Left ventricle myocardium inferior (tissue), 1 donor: ENCODE measurements at regions not wholly inside any gene's neighbourhood (a gene's known extent, or its start where the extent isn't known, plus 50 kb on each side); places are given as distances from the start of the nearest gene placed in this dataset.
"Not testable (repeated sequence)": the region's sequence is repeated elsewhere in the genome, so short reads cannot be mapped to it uniquely, and the experiment has no call there.

Source experiments
- DNase-seq: peaks from one replicate; pipeline ENCODE4 v3.0.0-alpha.2; 2020
- H3K27ac ChIP-seq: fragments of 200-600 bp; replicated peaks from 2 replicates; pipeline ENCODE4 v1.8.0; 2021
- H3K27me3 ChIP-seq: fragments of 200-600 bp; 2 replicates; pipeline ENCODE4 v1.8.0; 2021; ENCODE audit warnings: low read depth
- H3K36me3 ChIP-seq: fragments of 200-600 bp; 2 replicates; pipeline ENCODE4 v1.8.0; 2021
- H3K4me1 ChIP-seq: fragments of 200-600 bp; 2 replicates; pipeline ENCODE4 v1.8.0; 2021
- H3K4me3 ChIP-seq: fragments of 200-600 bp; 2 replicates; pipeline ENCODE4 v1.8.0; 2021; ENCODE audit warnings: mild to moderate bottlenecking, moderate library complexity
- H3K9me3 ChIP-seq: fragments of 200-600 bp; replicated peaks from 2 replicates; pipeline ENCODE4 v1.8.0; 2021
- intact Hi-C: fragments of 100-400 bp; cut with micrococcal nuclease; formaldehyde crosslinking; loops from one replicate; pipeline ENCODE4 v1.11.0; 2022
- TF ChIP-seq, protein P1 (sequence below): fragments of 200-600 bp; IDR thresholded peaks from 2 replicates; pipeline ENCODE4 v1.8.0; 2021; ENCODE audit warnings: antibody characterized with exemption, mild to moderate bottlenecking, borderline replicate concordance
- donor health status: DM: no; HTN: yes; CAD: no; lungs with severe emphysema.

DNA sequence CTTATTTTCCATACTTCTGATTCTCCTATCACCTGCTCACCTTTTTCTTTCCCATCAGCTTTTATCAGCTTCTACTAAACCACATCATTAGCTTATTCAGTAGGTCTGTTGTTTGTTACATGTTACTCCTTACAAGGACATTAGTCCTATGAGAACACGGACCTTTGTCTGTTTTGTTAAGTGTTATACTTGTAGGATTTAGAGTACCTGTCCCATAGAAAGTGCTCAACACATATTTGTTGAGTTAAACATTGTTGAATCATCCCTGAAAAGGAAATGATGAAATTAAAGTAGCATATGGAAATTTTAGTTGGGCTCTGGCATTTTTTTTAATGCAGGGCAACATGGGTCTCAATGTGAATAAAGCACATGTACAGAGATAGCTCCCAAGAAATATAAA, 222.1 kb upstream of the CARD18 start:
- no peaks in the 10 kb centered on the region for H3K36me3 ChIP-seq
- TF ChIP-seq, protein P1, sequence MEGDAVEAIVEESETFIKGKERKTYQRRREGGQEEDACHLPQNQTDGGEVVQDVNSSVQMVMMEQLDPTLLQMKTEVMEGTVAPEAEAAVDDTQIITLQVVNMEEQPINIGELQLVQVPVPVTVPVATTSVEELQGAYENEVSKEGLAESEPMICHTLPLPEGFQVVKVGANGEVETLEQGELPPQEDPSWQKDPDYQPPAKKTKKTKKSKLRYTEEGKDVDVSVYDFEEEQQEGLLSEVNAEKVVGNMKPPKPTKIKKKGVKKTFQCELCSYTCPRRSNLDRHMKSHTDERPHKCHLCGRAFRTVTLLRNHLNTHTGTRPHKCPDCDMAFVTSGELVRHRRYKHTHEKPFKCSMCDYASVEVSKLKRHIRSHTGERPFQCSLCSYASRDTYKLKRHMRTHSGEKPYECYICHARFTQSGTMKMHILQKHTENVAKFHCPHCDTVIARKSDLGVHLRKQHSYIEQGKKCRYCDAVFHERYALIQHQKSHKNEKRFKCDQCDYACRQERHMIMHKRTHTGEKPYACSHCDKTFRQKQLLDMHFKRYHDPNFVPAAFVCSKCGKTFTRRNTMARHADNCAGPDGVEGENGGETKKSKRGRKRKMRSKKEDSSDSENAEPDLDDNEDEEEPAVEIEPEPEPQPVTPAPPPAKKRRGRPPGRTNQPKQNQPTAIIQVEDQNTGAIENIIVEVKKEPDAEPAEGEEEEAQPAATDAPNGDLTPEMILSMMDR, result no peak

DNA sequence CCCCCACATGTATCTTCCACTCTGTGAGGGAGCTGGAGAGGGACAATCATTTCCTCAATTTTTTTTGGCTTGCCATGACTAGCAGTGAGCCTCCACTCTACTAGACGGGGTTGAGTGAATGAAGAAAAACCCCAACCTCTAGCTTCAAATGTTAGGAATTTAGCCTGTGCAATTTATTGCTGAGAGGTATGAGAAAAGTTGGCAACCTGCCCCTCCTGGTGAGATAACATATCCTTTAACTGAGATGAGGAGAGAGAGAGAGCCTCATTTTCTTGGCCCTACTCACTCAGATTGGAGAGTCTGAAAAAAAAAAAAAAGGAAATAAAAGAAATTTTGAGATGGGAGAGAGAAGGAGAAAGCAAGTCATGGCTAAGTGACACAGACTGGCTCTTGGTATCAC, 218.2 kb upstream of the CARD18 start:
- Histone ChIP-seq H3K27me3 (no peaks in the 10 kb centered on the region), H3K4me1 (no peaks in the 10 kb centered on the region), H3K9me3 (no peaks in the 10 kb centered on the region), H3K36me3 (no peaks in the 10 kb centered on the region), H3K27ac (no peak overlapping the region), H3K4me3 (no peak overlapping the region)
- intact Hi-C loops, result no loop called here
- TF ChIP-seq, protein P1, result no peak
- DNase-seq, result no peak

More for the DNA sequence above, 222.1 kb upstream of the CARD18 start:
- no peak for DNase-seq
- intact Hi-C loops, result no loop called here
- no peaks in the 10 kb centered on the region for H3K9me3 ChIP-seq
- no peaks in the 10 kb centered on the region for H3K4me1 ChIP-seq
- H3K4me3 ChIP-seq, result no peak overlapping the region
- no peaks in the 10 kb centered on the region for H3K27me3 ChIP-seq
- no peak overlapping the region for H3K27ac ChIP-seq

DNA sequence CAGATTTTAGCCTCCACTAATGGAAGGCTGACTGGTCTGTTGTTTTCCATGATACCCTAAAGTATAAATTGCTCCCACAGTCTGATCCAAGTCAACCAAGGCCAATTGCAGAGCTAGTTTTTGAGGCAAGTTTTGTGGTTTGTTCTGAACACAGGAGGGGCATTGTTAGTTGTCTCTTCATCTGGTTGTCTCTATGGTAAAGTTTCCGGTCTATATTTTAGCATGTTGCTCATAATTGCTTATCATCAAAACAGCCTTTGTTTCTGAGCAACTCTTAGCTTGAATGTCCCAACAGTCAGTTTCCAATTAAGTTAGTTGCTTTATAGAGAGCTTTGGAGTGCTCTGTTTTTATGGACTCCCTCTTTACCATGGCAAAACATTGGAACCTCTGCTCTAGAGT, 217.6 kb upstream of the CARD18 start:
- no peak for DNase-seq
- TF ChIP-seq, protein P1, result no peak
- Histone ChIP-seq H3K36me3 (no peaks in the 10 kb centered on the region), H3K9me3 (no peaks in the 10 kb centered on the region), H3K4me1 (no peaks in the 10 kb centered on the region), H3K27ac (no peak overlapping the region), H3K27me3 (no peaks in the 10 kb centered on the region), H3K4me3 (no peak overlapping the region)
- intact Hi-C loops, result no loop called here

DNA sequence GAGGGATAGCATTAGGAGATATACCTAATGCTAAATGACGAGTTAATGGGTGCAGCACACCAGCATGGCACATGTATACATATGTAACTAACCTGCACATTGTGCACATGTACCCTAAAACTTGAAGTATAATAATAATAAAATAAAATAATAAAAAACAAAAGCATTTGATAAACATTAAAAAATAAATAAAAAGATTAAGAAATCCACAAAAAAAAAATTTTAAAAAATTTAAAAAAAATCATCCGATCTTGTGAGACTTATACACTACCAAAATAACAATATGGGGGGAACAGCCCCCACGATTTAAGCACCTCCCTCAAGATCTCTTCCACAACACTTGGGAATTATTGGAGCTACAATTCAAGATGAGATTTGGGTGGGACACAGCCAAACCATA, 210.3 kb upstream of the CARD18 start:
- intact Hi-C loops, result not testable (repeated sequence)

DNA sequence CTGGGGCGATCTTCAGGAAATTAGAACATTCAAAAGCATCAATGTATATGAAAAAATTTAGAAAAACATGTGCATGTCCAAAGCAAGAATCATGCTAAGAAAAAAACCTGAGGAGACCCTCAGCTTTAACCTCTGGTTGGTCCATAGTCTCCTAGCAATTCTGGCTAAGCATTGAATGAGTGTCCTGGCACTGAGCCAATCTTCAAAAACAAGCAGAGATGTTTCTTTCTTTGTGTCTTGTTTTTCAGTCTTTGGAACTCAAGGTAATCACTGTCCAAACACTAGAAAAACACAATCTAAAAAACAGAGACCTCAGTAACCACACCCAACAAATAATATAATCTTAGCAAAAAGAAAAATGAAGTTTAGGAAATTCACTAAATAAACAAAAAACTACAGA, 205.4 kb upstream of the CARD18 start:
- DNase-seq, result no peak
- Histone ChIP-seq H3K27ac (no peak overlapping the region), H3K36me3 (no peaks in the 10 kb centered on the region), H3K4me1 (no peaks in the 10 kb centered on the region), H3K27me3 (no peaks in the 10 kb centered on the region), H3K4me3 (no peak overlapping the region), H3K9me3 (peaks cover 23% of the 10 kb centered on the region)
- intact Hi-C loops, result no loop called here
- TF ChIP-seq, protein P1, result no peak

More for the DNA sequence above, 210.3 kb upstream of the CARD18 start:
- not testable (repeated sequence) for H3K27me3 ChIP-seq, DNase-seq, H3K27ac ChIP-seq, H3K36me3 ChIP-seq, H3K4me3 ChIP-seq, H3K4me1 ChIP-seq
- H3K9me3 ChIP-seq, result peaks cover 29% of the 10 kb centered on the region

DNA sequence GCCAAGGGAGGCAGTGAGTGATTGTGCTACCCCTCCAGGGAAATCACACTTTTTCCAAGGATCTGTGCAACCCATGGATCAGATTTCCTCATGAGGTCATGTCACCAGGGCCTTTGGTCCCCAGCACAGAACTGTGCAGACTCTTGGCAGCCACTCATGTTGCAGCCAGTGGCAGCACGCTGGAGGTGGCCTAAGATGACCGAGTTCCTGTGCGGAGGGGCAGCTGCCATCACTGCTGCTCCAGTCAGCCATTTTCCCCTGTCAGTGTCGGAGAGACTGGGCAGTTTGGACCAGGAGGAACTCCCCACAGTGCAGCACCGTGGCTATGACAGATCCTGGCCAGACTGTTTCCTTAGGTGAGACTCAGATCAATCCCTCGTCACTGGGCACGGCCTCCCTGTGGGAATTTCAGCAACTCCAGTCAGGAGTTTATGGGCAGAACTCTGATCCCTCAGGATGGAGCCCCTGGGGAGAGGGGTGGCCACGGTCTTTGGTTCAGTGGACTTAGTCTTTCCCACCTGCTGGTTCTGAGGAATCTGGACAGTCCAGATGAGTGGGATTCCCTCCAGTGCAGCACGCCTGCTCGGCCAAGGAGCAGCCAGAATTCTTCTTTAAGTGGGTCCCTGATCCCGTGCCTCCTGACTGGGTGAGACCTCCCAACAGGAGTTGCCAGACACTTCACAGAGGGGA, 194.6 kb upstream of the CARD18 start:
- Histone ChIP-seq H3K27ac (no peak overlapping the region), H3K36me3 (no peaks in the 10 kb centered on the region), H3K4me3 (no peak overlapping the region), H3K4me1 (no peaks in the 10 kb centered on the region), H3K9me3 (peaks cover 29% of the 10 kb centered on the region), H3K27me3 (no peaks in the 10 kb centered on the region)
- no peak for DNase-seq
- TF ChIP-seq, protein P1, result no peak
- intact Hi-C loops, result no loop called here
